OCI-LY3 (cell line): ENCODE measurements at regions not wholly inside any gene's neighbourhood (a gene's known extent, or its start where the extent isn't known, plus 50 kb on each side); places are given as distances from the start of the nearest gene placed in this dataset.

Source experiments
- H2AFZ ChIP-seq: fragments of 200-600, 300-600 bp; shearing (Covaris generic); 2 replicates; pipeline ENCODE4 v1.6.0; 2014; ENCODE audit warnings: antibody characterized with exemption, low read depth, low read length
- H3K27ac ChIP-seq: fragments of 200-600, 300-600 bp; sonication (generic); 2 replicates; pipeline ENCODE4 v1.5.1; 2014; ENCODE audit warnings: mild to moderate bottlenecking, low read length, moderate library complexity, mixed read lengths
- H3K27me3 ChIP-seq: fragments of 200-600, 300-600 bp; sonication (generic); 2 replicates; pipeline ENCODE4 v1.6.1; 2014; ENCODE audit warnings: low read depth, low read length, mixed read lengths
- H3K36me3 ChIP-seq: fragments of 200-600, 300-600 bp; sonication (generic); replicated peaks from 2 replicates; pipeline ENCODE3; 2014; ENCODE audit warnings: low read depth, low read length, mixed read lengths
- H3K4me1 ChIP-seq: fragments of 300-600, 200-600 bp; sonication (generic); 2 replicates; pipeline ENCODE4 v1.6.1; 2014; ENCODE audit warnings: low read length, mixed read lengths
- H3K4me2 ChIP-seq: fragments of 200-600, 300-600 bp; sonication (generic); 2 replicates; pipeline ENCODE4 v1.6.1; 2014; ENCODE audit warnings: low read length, mixed read lengths
- H3K4me3 ChIP-seq: fragments of 300-600, 200-600 bp; sonication (generic); 2 replicates; pipeline ENCODE4 v1.5.1; 2014; ENCODE audit warnings: antibody characterized with exemption, mild to moderate bottlenecking, low read length, moderate library complexity
- H3K79me2 ChIP-seq: fragments of 300-600, 200-600 bp; shearing (Covaris generic); 2 replicates; pipeline ENCODE4 v1.6.1; 2014; ENCODE audit warnings: mild to moderate bottlenecking, low read length, mixed read lengths
- H3K9ac ChIP-seq: fragments of 300-600, 200-600 bp; shearing (Covaris generic); 2 replicates; pipeline ENCODE4 v1.6.0; 2014; ENCODE audit warnings: mild to moderate bottlenecking, low read length, moderate library complexity
- H3K9me3 ChIP-seq: fragments of 200-600, 300-600 bp; shearing (Covaris generic); 2 replicates; pipeline ENCODE4 v1.6.1; 2014; ENCODE audit warnings: low read length, mixed read lengths; ENCODE audit not compliant: insufficient read depth
- H4K20me1 ChIP-seq: fragments of 200-600, 300-600 bp; sonication (generic); 2 replicates; pipeline ENCODE4 v1.6.1; 2016; ENCODE audit warnings: low read length, mixed read lengths; ENCODE audit not compliant: insufficient read depth
- CTCF ChIP-seq: fragments of 200-600, 300-600 bp; sonication (generic); IDR thresholded peaks from 2 replicates; pipeline ENCODE4 v1.5.1; 2014; ENCODE audit warnings: antibody characterized with exemption, low read length, low read depth
- EZH2phosphoT487 ChIP-seq: fragments of 200-600 bp; shearing (Covaris generic); IDR thresholded peaks from 2 replicates; pipeline ENCODE4 v1.6.1; 2018; ENCODE audit warnings: antibody characterized with exemption, mixed run types, low read depth

DNA sequence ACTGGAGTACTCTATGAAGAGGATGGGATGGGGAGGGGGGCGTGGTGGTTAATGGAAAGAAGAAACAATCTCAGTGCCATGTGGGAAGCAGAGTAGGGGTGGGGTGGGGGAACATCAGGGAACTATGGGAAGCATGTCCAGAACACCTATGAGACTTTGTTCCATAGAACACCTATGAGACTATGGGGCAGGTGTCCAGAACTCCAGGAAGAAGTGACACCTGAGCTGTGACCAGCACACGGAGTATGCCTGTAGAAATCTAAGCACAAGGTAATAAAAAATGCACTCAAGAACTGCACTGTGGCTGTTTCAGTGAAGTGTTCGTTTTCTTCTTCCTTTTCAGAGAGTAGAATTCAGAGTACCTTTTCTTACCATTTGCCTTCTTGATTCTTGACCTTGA lies 704.8 kb upstream of the TENM3 start:
- Histone ChIP-seq H3K79me2 (no peaks in the 10 kb centered on the region), H4K20me1 (no peaks in the 10 kb centered on the region), H3K27me3 (no peaks in the 10 kb centered on the region), H3K4me2 (no peak overlapping the region), H3K27ac (no peak overlapping the region), H2AFZ (no peak overlapping the region), H3K4me1 (no peaks in the 10 kb centered on the region), H3K9me3 (no peaks in the 10 kb centered on the region), H3K4me3 (no peak overlapping the region), H3K36me3 (no peaks in the 10 kb centered on the region), H3K9ac (no peak overlapping the region)
- no peak for TF ChIP-seq CTCF
- TF ChIP-seq EZH2phosphoT487, result no peak

GRCh38 chr4:181541396-181541795 lies 701.8 kb upstream of the TENM3 start:
- H3K4me1 ChIP-seq, result no peaks in the 10 kb centered on the region
- H2AFZ ChIP-seq, result no peak overlapping the region
- H4K20me1 ChIP-seq, result no peaks in the 10 kb centered on the region
- no peaks in the 10 kb centered on the region for H3K9me3 ChIP-seq
- H3K9ac ChIP-seq, result no peak overlapping the region
- H3K27ac ChIP-seq, result no peak overlapping the region
- no peaks in the 10 kb centered on the region for H3K36me3 ChIP-seq
- no peak overlapping the region for H3K4me3 ChIP-seq
- H3K27me3 ChIP-seq, result no peaks in the 10 kb centered on the region
- H3K4me2 ChIP-seq, result no peak overlapping the region
- no peaks in the 10 kb centered on the region for H3K79me2 ChIP-seq
- TF ChIP-seq CTCF (no peak), EZH2phosphoT487 (no peak)

GRCh38 chr4:181548873-181549575 lies 694.2 kb upstream of the TENM3 start:
- H3K4me2 ChIP-seq, result no peak overlapping the region
- no peak overlapping the region for H3K27ac ChIP-seq
- H3K4me3 ChIP-seq, result no peak overlapping the region
- H3K27me3 ChIP-seq, result no peaks in the 10 kb centered on the region
- H3K36me3 ChIP-seq, result no peaks in the 10 kb centered on the region
- no peaks in the 10 kb centered on the region for H3K79me2 ChIP-seq
- no peak overlapping the region for H3K9ac ChIP-seq
- TF ChIP-seq CTCF, result no peak
- TF ChIP-seq EZH2phosphoT487, result no peak
- H2AFZ ChIP-seq, result no peak overlapping the region
- H3K9me3 ChIP-seq, result no peaks in the 10 kb centered on the region
- no peaks in the 10 kb centered on the region for H4K20me1 ChIP-seq
- peaks cover 5% of the 10 kb centered on the region; the same call in 1 of the 2 replicates for H3K4me1 ChIP-seq

GRCh38 chr4:181549576-181550188 lies 693.5 kb upstream of the TENM3 start:
- no peaks in the 10 kb centered on the region for H3K79me2 ChIP-seq
- peaks cover 5% of the 10 kb centered on the region; the same call in 1 of the 2 replicates for H3K4me1 ChIP-seq
- H2AFZ ChIP-seq, result no peak overlapping the region
- H3K9me3 ChIP-seq, result no peaks in the 10 kb centered on the region
- no peaks in the 10 kb centered on the region for H3K27me3 ChIP-seq
- no peaks in the 10 kb centered on the region for H4K20me1 ChIP-seq
- TF ChIP-seq EZH2phosphoT487 (no peak), CTCF (no peak)
- H3K4me2 ChIP-seq, result no peak overlapping the region
- H3K36me3 ChIP-seq, result no peaks in the 10 kb centered on the region
- H3K27ac ChIP-seq, result no peak overlapping the region
- H3K9ac ChIP-seq, result no peak overlapping the region
- H3K4me3 ChIP-seq, result no peak overlapping the region
